Glutamatergic neuron (in vitro differentiated cells): ENCODE measurements at regions not wholly inside any gene's neighbourhood (a gene's known extent, or its start where the extent isn't known, plus 50 kb on each side); places are given as distances from the start of the nearest gene placed in this dataset.

Experiments
- DNase-seq: peaks from one replicate; pipeline ENCODE4 v3.0.0; 2022
- H3K27ac Mint-ChIP-seq: one replicate; pipeline ENCODE4 v1.8.0; 2020; ENCODE audit warnings: mild to moderate bottlenecking, mixed read lengths, inconsistent platforms; ENCODE audit not compliant: unreplicated experiment
- H3K27me3 Mint-ChIP-seq: one replicate; pipeline ENCODE4 v1.8.0; 2020; ENCODE audit warnings: mild to moderate bottlenecking, moderate library complexity, mixed read lengths, inconsistent platforms; ENCODE audit not compliant: unreplicated experiment
- H3K36me3 Mint-ChIP-seq: one replicate; pipeline ENCODE4 v1.8.0; 2020; ENCODE audit warnings: mild to moderate bottlenecking, mixed read lengths, inconsistent platforms; ENCODE audit not compliant: unreplicated experiment
- H3K4me1 Mint-ChIP-seq: one replicate; pipeline ENCODE4 v1.8.0; 2020; ENCODE audit warnings: mild to moderate bottlenecking, low read depth, mixed read lengths, inconsistent platforms; ENCODE audit not compliant: unreplicated experiment
- H3K4me3 Mint-ChIP-seq: one replicate; pipeline ENCODE4 v1.8.0; 2020; ENCODE audit warnings: mild to moderate bottlenecking, mixed read lengths, inconsistent platforms; ENCODE audit not compliant: unreplicated experiment
- H3K9me3 Mint-ChIP-seq: one replicate; pipeline ENCODE4 v1.8.0; 2020; ENCODE audit warnings: mild to moderate bottlenecking, moderate library complexity, mixed read lengths, inconsistent platforms; ENCODE audit not compliant: unreplicated experiment
- CTCF ChIP-seq: fragments of 200-600 bp; sonication (generic); IDR thresholded peaks from one replicate; pipeline ENCODE4 v1.5.0; 2021; ENCODE audit not compliant: partially characterized antibody, unreplicated experiment

- Mint-ChIP-seq H3K27me3 (no peaks in the 10 kb centered on the region), H3K27ac (no peak overlapping the region), H3K4me1 (no peaks in the 10 kb centered on the region), H3K9me3 (peaks cover 3% of the 10 kb centered on the region), H3K4me3 (no peak overlapping the region), H3K36me3 (no peaks in the 10 kb centered on the region)
- TF ChIP-seq CTCF = no peak
- no peak for DNase-seq
These were observed 131.7 kb upstream of the COL21A1 start for GRCh38 chr6:56378966-56379585.

- Mint-ChIP-seq H3K27me3 (no peaks in the 10 kb centered on the region), H3K4me3 (no peak overlapping the region), H3K4me1 (no peaks in the 10 kb centered on the region), H3K27ac (no peak overlapping the region), H3K36me3 (no peaks in the 10 kb centered on the region), H3K9me3 (peaks cover 3% of the 10 kb centered on the region)
- TF ChIP-seq CTCF = no peak
- DNase-seq = no peak
These were observed 131.1 kb upstream of the COL21A1 start for GRCh38 chr6:56378507-56378906.

GRCh38 chr6:56377295-56377694 lies 129.9 kb upstream of the COL21A1 start:
- Mint-ChIP-seq H3K36me3 (no peaks in the 10 kb centered on the region), H3K27me3 (peaks cover under 1% of the 10 kb centered on the region), H3K27ac (no peak overlapping the region), H3K9me3 (peaks cover 3% of the 10 kb centered on the region), H3K4me3 (no peak overlapping the region), H3K4me1 (no peaks in the 10 kb centered on the region)
- DNase-seq = no peak
- TF ChIP-seq CTCF = no peak

- Mint-ChIP-seq H3K27ac (no peak overlapping the region), H3K36me3 (no peaks in the 10 kb centered on the region)
- no peak for TF ChIP-seq CTCF
These were observed 128.4 kb upstream of the COL21A1 start for GRCh38 chr6:56375806-56376205.

GRCh38 chr6:56374841-56375369 lies 127.5 kb upstream of the COL21A1 start:
- no peak for TF ChIP-seq CTCF
- Mint-ChIP-seq H3K4me1 (no peaks in the 10 kb centered on the region), H3K27me3 (peaks cover 2% of the 10 kb centered on the region), H3K4me3 (no peak overlapping the region), H3K36me3 (no peaks in the 10 kb centered on the region), H3K9me3 (peaks cover 3% of the 10 kb centered on the region), H3K27ac (no peak overlapping the region)
- no peak for DNase-seq

More at GRCh38 chr6:56375806-56376205, 128.4 kb upstream of the COL21A1 start:
- Mint-ChIP-seq H3K9me3 (peaks cover 3% of the 10 kb centered on the region), H3K27me3 (peaks cover 2% of the 10 kb centered on the region), H3K4me3 (no peak overlapping the region), H3K4me1 (no peaks in the 10 kb centered on the region)
- DNase-seq = no peak
